Activated T-helper 1 cell treated with anti-CD3 and anti-CD28 coated beads, Interleukin-12 subunit alpha, Interleukin-12 subunit beta, Interleukin-2, Interleukin-4 antibody, amounts not matched to agents 30 ng/mL and 10 ng/mL and 1 ng/mL, durations not matched to agents 14 hours and 24 hours and 36 hours (primary cell): ENCODE measurements at regions not wholly inside any gene's neighbourhood (a gene's known extent, or its start where the extent isn't known, plus 50 kb on each side); places are given as distances from the start of the nearest gene placed in this dataset.

Source experiments
- DNase-seq: peaks from one replicate; pipeline ENCODE4 v3.0.0; 2021; ENCODE audit warnings: low spot score
- H3K27ac Mint-ChIP-seq: one replicate; pipeline ENCODE4 v1.8.0; 2021; ENCODE audit warnings: mild to moderate bottlenecking, mixed read lengths
- H3K27me3 Mint-ChIP-seq: one replicate; pipeline ENCODE4 v1.8.0; 2022; ENCODE audit warnings: mild to moderate bottlenecking, moderate library complexity, mixed read lengths; ENCODE audit not compliant: insufficient read depth
- H3K36me3 Mint-ChIP-seq: one replicate; pipeline ENCODE4 v1.8.0; 2021; ENCODE audit warnings: low read depth, mixed read lengths
- H3K4me1 Mint-ChIP-seq: one replicate; pipeline ENCODE4 v1.8.0; 2021; ENCODE audit warnings: low read depth, mixed read lengths
- H3K4me3 Mint-ChIP-seq: one replicate; pipeline ENCODE4 v1.8.0; 2021; ENCODE audit warnings: mild to moderate bottlenecking, moderate library complexity, mixed read lengths
- H3K9me3 Mint-ChIP-seq: one replicate; pipeline ENCODE4 v1.8.0; 2021; ENCODE audit warnings: mixed read lengths
- intact Hi-C: fragments of 100-400 bp; cut with micrococcal nuclease; formaldehyde crosslinking; loops from one replicate; pipeline ENCODE4 v1.15.1; 2024

DNA sequence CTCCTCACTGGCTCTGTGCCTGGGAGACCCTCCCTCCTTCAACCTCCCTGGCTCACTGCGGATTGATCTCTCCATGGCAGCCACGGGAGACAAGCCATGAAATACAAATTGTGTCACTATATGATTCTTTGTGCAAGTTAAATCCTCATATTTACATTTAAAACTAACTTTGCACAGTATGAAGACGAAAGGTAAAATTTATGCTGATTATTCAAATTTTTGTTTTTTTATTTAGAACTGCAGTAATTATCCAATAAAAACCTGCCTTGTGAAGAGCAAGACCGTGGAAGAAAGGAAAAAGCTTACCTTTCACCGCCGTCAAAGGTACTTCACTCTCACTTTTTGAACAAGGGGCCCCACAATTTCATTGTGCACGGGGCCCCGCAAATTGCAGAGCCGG, 436.9 kb downstream of the EIPR1 start:
- Mint-ChIP-seq H3K4me1 (no peaks in the 10 kb centered on the region), H3K9me3 (peaks cover 10% of the 10 kb centered on the region), H3K36me3 (no peaks in the 10 kb centered on the region), H3K27me3 (no peaks in the 10 kb centered on the region), H3K27ac (no peak overlapping the region), H3K4me3 (no peak overlapping the region)
- intact Hi-C loops, result no loop called here
- DNase-seq, result no peak

- Mint-ChIP-seq H3K27me3 (no peaks in the 10 kb centered on the region), H3K27ac (no peak overlapping the region), H3K4me3 (no peak overlapping the region), H3K36me3 (no peaks in the 10 kb centered on the region), H3K4me1 (no peaks in the 10 kb centered on the region), H3K9me3 (peaks cover 6% of the 10 kb centered on the region)
- DNase-seq, result no peak
- intact Hi-C loops, result no loop called here
Observed at GRCh38 chr2:2940061-2940460, 437.6 kb downstream of the EIPR1 start.

- no peak overlapping the region for H3K4me3 Mint-ChIP-seq
- no peak for DNase-seq
- H3K27ac Mint-ChIP-seq, result no peak overlapping the region
- peaks cover 5% of the 10 kb centered on the region for H3K9me3 Mint-ChIP-seq
- H3K36me3 Mint-ChIP-seq, result no peaks in the 10 kb centered on the region
- H3K4me1 Mint-ChIP-seq, result no peaks in the 10 kb centered on the region
- intact Hi-C loops, result no loop called here
- H3K27me3 Mint-ChIP-seq, result no peaks in the 10 kb centered on the region
Observed at GRCh38 chr2:2939078-2939795, 438.4 kb downstream of the EIPR1 start.

DNA sequence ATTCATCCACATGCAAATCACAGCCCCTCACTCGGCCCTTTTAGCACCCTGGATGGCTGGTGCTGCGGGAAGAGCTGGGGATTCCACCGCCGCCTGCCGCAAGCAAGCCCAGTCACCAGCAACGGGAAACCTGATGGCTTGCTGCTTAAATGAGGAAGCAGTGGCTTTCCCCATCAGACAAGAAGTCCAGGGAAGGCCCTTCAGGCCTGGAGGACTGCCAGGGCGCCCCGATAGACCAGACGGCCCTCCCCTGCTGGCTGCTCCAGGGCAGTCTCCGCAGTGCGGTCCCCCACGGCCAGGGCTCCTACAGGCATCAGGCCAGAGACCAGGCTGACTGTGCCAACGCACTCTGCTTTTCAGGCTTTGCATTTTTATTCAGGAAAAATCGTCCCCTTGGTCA, 439.1 kb downstream of the EIPR1 start:
- Mint-ChIP-seq H3K27ac (no peak overlapping the region), H3K4me3 (no peak overlapping the region), H3K36me3 (no peaks in the 10 kb centered on the region), H3K27me3 (no peaks in the 10 kb centered on the region), H3K9me3 (peaks cover 5% of the 10 kb centered on the region), H3K4me1 (no peaks in the 10 kb centered on the region)
- DNase-seq, result no peak
- intact Hi-C loops, result no loop called here

DNA sequence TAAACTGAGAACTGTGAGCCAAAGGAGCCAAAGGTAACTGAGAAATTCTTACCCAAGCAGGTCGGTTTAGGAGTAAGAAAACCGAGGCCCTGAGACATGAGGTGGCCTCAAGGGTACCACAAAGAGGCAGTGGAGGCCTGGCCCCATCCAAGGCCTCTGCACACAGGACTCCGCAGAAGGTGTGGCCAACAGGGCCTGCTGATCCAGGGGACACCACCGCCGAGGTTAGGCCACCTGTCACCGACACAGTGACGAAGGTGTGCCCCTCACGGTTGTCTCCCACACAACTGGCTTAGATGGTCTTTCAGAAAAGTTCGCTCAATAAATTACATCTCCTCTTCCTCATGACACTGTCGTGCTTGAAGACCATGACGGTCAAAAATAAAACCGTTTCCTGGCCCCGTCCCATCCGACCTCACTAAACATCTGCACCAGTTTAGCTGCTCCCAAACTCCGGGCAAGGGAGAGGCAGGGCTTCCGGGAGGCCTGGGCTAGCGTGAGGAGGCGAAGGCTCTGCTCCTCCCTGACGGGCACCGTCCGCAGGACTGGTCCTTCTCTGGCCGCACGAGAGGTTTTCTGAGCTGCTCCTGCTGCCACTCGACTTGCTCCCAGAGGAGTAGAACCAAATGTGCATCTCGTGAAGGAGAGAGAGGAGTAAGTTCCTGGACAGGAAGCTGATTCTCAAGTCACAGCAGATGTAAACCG, 442.0 kb downstream of the EIPR1 start:
- peaks cover 5% of the 10 kb centered on the region for H3K9me3 Mint-ChIP-seq
- H3K27ac Mint-ChIP-seq, result no peak overlapping the region
- H3K36me3 Mint-ChIP-seq, result no peaks in the 10 kb centered on the region
- intact Hi-C loops, result no loop called here
- no peaks in the 10 kb centered on the region for H3K4me1 Mint-ChIP-seq
- H3K27me3 Mint-ChIP-seq, result no peaks in the 10 kb centered on the region
- H3K4me3 Mint-ChIP-seq, result no peak overlapping the region
- DNase-seq, result no peak

DNA sequence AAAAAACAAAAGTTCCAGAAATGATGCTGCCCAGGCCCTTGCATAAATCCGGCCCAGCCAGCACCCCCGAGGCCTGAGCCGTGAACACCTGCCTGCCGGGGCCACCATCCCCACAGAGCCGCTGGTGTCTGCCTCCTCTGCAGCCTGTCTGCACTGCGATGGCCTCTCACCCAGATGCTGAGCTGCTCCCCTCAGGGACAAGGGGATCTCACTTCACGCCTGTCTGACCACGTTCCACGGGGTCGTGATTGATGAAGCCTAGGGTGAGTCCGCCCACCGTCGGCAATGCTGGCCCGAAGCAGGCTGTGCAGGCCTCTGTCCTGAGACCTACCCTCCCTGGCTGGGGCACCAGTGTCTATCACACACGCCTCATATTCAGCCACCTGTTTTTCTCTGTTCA, 444.2 kb downstream of the EIPR1 start:
- peaks cover 5% of the 10 kb centered on the region for H3K27me3 Mint-ChIP-seq
- no peak overlapping the region for H3K27ac Mint-ChIP-seq
- DNase-seq, result no peak
- intact Hi-C loops, result no loop called here
- H3K9me3 Mint-ChIP-seq, result peaks cover 5% of the 10 kb centered on the region
- no peaks in the 10 kb centered on the region for H3K4me1 Mint-ChIP-seq
- no peaks in the 10 kb centered on the region for H3K36me3 Mint-ChIP-seq
- H3K4me3 Mint-ChIP-seq, result no peak overlapping the region

- H3K9me3 Mint-ChIP-seq, result peaks cover 5% of the 10 kb centered on the region
- H3K27ac Mint-ChIP-seq, result no peak overlapping the region
- no peak overlapping the region for H3K4me3 Mint-ChIP-seq
- H3K27me3 Mint-ChIP-seq, result peaks cover 5% of the 10 kb centered on the region
- no peaks in the 10 kb centered on the region for H3K36me3 Mint-ChIP-seq
- H3K4me1 Mint-ChIP-seq, result no peaks in the 10 kb centered on the region
- no peak for DNase-seq
- intact Hi-C loops, result no loop called here
Observed at GRCh38 chr2:2932692-2933305, 444.8 kb downstream of the EIPR1 start.

DNA sequence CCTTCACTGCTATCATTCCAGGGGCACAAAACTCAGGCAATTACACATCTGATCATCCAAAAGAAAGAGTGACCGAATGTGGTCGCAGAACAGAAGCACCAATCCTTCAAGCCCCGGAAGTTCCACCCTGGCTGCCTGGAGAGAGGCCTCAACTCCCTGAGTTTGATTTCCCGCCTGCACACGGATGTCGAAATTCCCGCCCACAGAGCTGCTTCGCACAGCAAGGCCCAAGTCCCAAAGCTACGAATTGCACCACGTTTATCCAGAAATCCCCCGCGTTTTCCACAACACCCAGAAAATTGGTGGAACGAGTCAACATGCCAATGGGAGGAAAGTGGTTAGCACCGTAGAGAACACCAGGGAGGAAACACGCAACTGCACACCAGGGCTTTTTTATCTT, 445.4 kb downstream of the EIPR1 start:
- no peak for DNase-seq
- no peak overlapping the region for H3K4me3 Mint-ChIP-seq
- intact Hi-C loops, result no loop called here
- no peaks in the 10 kb centered on the region for H3K36me3 Mint-ChIP-seq
- no peaks in the 10 kb centered on the region for H3K4me1 Mint-ChIP-seq
- peaks cover 5% of the 10 kb centered on the region for H3K9me3 Mint-ChIP-seq
- no peak overlapping the region for H3K27ac Mint-ChIP-seq
- H3K27me3 Mint-ChIP-seq, result peaks cover 7% of the 10 kb centered on the region

GRCh38 chr2:2931318-2932075, 446.1 kb downstream of the EIPR1 start:
- H3K4me1 Mint-ChIP-seq, result no peaks in the 10 kb centered on the region
- intact Hi-C loops, result no loop called here
- DNase-seq, result no peak
- no peak overlapping the region for H3K27ac Mint-ChIP-seq
- H3K36me3 Mint-ChIP-seq, result no peaks in the 10 kb centered on the region
- H3K27me3 Mint-ChIP-seq, result peaks cover 8% of the 10 kb centered on the region
- H3K9me3 Mint-ChIP-seq, result no peaks in the 10 kb centered on the region
- no peak overlapping the region for H3K4me3 Mint-ChIP-seq

DNA sequence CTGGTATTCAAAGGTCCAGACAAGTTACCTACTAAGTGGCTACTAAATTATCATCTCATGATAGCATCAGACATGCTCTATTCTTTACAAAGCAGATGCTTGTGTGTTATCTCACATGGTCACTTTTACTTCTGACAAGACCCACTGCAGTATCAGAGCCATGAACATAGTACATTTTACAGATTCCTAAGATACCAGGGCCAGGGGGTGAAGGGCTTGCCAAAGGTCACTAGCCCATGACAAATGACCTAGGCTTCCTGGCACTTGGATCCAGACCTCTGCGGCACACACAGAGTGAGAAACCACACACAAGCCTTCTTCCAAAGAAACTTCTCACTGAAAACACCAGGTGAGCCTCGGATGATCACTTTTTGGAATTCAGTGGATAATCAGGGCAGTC, 446.8 kb downstream of the EIPR1 start:
- no peaks in the 10 kb centered on the region for H3K4me1 Mint-ChIP-seq
- H3K36me3 Mint-ChIP-seq, result no peaks in the 10 kb centered on the region
- intact Hi-C loops, result no loop called here
- H3K27ac Mint-ChIP-seq, result no peak overlapping the region
- H3K9me3 Mint-ChIP-seq, result no peaks in the 10 kb centered on the region
- H3K27me3 Mint-ChIP-seq, result peaks cover 8% of the 10 kb centered on the region
- no peak for DNase-seq
- no peak overlapping the region for H3K4me3 Mint-ChIP-seq

DNA sequence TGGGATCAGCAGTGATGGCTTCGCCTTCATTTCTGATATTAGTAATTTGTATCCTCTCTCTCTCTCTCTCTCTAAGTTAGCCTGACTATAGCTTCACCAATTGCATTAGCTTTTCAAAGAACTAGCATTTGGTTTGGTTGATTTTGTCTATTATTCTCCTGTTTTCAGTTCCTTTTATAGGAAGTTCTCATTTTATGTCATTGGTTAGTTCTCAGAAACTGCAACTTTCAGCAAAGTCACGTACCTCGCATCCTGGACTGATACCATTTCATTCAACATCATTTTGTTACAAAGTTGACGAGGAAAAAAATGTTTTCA, 450.8 kb downstream of the EIPR1 start:
- no peak overlapping the region for H3K4me3 Mint-ChIP-seq
- no peak for DNase-seq
- H3K36me3 Mint-ChIP-seq, result no peaks in the 10 kb centered on the region
- H3K4me1 Mint-ChIP-seq, result no peaks in the 10 kb centered on the region
- no peak overlapping the region for H3K27ac Mint-ChIP-seq
- H3K9me3 Mint-ChIP-seq, result no peaks in the 10 kb centered on the region
- intact Hi-C loops, result no loop called here
- peaks cover 11% of the 10 kb centered on the region for H3K27me3 Mint-ChIP-seq

- H3K4me3 Mint-ChIP-seq, result no peak overlapping the region
- no peaks in the 10 kb centered on the region for H3K36me3 Mint-ChIP-seq
- H3K27me3 Mint-ChIP-seq, result peaks cover 11% of the 10 kb centered on the region
- intact Hi-C loops, result no loop called here
- H3K9me3 Mint-ChIP-seq, result no peaks in the 10 kb centered on the region
- H3K27ac Mint-ChIP-seq, result no peak overlapping the region
- DNase-seq, result no peak
- H3K4me1 Mint-ChIP-seq, result no peaks in the 10 kb centered on the region
Observed at GRCh38 chr2:2926009-2926857, 451.4 kb downstream of the EIPR1 start.
